HL-60 (cell line): ENCODE measurements at regions not wholly inside any gene's neighbourhood (a gene's known extent, or its start where the extent isn't known, plus 50 kb on each side); places are given as distances from the start of the nearest gene placed in this dataset.

Experiments used
- CTCF ChIP-seq: IDR thresholded peaks from one replicate; pipeline ENCODE4 v1.5.1; 2011; ENCODE audit warnings: low read length, control low read depth, inconsistent platforms; ENCODE audit not compliant: insufficient read depth
- GABPA ChIP-seq: IDR thresholded peaks from 2 replicates; pipeline ENCODE4 v1.6.1; 2012; ENCODE audit warnings: low read depth
- POLR2AphosphoS5 ChIP-seq: IDR thresholded peaks from 2 replicates; pipeline ENCODE4 v1.6.1; 2012; ENCODE audit warnings: low read depth
- REST ChIP-seq: IDR thresholded peaks from 2 replicates; pipeline ENCODE4 v1.6.1; 2012; ENCODE audit warnings: low read depth; ENCODE audit not compliant: insufficient replicate concordance

- TF ChIP-seq CTCF = no peak
- TF ChIP-seq GABPA = no peak
- no peak for TF ChIP-seq POLR2AphosphoS5
- TF ChIP-seq REST = no peak
Measured at GRCh38 chr7:67401492-67401891, 404.9 kb downstream of the TYW1 start.
